Right lobe of liver (tissue), 6 donors: ENCODE measurements at regions not wholly inside any gene's neighbourhood (a gene's known extent, or its start where the extent isn't known, plus 50 kb on each side); places are given as distances from the start of the nearest gene placed in this dataset.

Experiments used
- ATAC-seq, 4 donors: fragments of 200-7000 bp; cut with Tn5 transposase; one replicate each; pipeline ENCODE4 v1.9.1; 2020; ENCODE audit warnings: mild to moderate bottlenecking in 4 of 4, moderate library complexity in 4 of 4
- DNase-seq, 3 donors: peaks; one replicate each; pipeline ENCODE4 v3.0.0-alpha.2; 2020
- H3K27ac ChIP-seq, 3 donors: fragments of 200-600 bp; one replicate each; pipeline ENCODE4 v1.8.0; 2022
- H3K27me3 ChIP-seq, 2 donors: fragments of 200-600 bp; one replicate each; pipeline ENCODE4 v1.8.0; 2022
- H3K36me3 ChIP-seq, 4 donors: fragments of 200-600 bp; sonication (generic) in 1 of 4; one replicate each; pipeline versions ENCODE4 v1.5.1 to v1.8.0; 2017 to 2022; ENCODE audit warnings: control low read depth in 1 of 4
- H3K4me1 ChIP-seq, 4 donors: fragments of 200-600 bp; sonication (generic) in 1 of 4; one replicate each; pipeline versions ENCODE4 v1.5.1 to v1.8.0; 2017 to 2022; ENCODE audit warnings: control low read depth in 1 of 4
- H3K4me3 ChIP-seq, 3 donors: fragments of 200-600 bp; one replicate each; pipeline ENCODE4 v1.8.0; 2022
- H3K9me3 ChIP-seq, 4 donors: fragments of 200-600 bp; sonication (generic) in 1 of 4; one replicate each; pipeline versions ENCODE4 v1.5.1 to v1.8.0; 2017 to 2022; ENCODE audit warnings: control low read depth in 1 of 4
- CTCF ChIP-seq, 4 donors: fragments of 200-600 bp in 3 of 4; fragments of 450-650 bp in 1 of 4; IDR thresholded peaks; one replicate each; pipeline versions ENCODE4 v1.5.1 to v1.8.0; 2016 to 2022; ENCODE audit warnings: antibody characterized with exemption in 4 of 4, mild to moderate bottlenecking in 2 of 4
- POLR2A ChIP-seq: fragments of 450-650 bp; IDR thresholded peaks from one replicate; pipeline ENCODE4 v1.6.1; 2017; ENCODE audit warnings: antibody characterized with exemption, mild to moderate bottlenecking
- WGBS: methylation state at CpG from one replicate; pipeline ENCODE4 v1.1.6; 2018; ENCODE audit warnings: low coverage, low lambda C conversion rate; ENCODE audit not compliant: insufficient coverage; ENCODE audit errors: missing lambda C conversion rate; 5-methylcytosine and 5-hydroxymethylcytosine counted together
- intact Hi-C, 2 donors: fragments of 100-400 bp; cut with DNase I; formaldehyde crosslinking; loops; one replicate each; pipeline versions ENCODE4 v1.11.2 to v1.14.1; 2022
- donor health status: DM: no; HTN: yes; CAD: no.
- donor health status: DM: no; HTN: no; CAD: no.
- donor health status: DM: no; HTN: no; CAD: no.
- donor health status: DM: no; HTN: yes; CAD: no.
- donor health status: DM: no; HTN: yes; CAD: no.

DNA sequence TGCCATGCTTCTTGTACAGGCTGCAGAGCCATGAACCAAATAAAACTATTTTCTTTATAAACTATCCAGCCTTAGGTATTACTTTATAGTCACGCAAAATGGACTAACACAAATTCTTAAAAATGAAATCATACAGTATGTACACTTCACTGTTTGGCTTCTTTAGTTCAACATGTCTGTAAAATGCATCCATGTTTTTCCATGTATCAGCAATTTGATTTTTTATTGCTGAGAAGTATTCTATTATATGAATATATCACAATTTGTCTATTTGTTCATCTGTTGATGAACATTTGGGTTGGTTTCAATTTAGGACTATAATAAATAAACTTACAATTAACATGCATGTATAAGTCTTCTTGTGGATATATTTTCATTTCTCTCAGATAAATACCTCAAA is 182.1 kb downstream of the SCG2 start:
- TF ChIP-seq CTCF (IDR thresholded peaks at IDR 0.05) (no peak), POLR2A (no peak)
- Histone ChIP-seq H3K27me3 (no peaks in the 10 kb centered on the region), H3K36me3 (no peaks in the 10 kb centered on the region), H3K9me3 (no peaks in the 10 kb centered on the region), H3K4me3 (no peak overlapping the region), H3K4me1 (no peaks in the 10 kb centered on the region), H3K27ac (no peak overlapping the region)
- intact Hi-C loops: no loop called here
- no peak for DNase-seq
- 69% methylated on average over 1 of the region's 1 CpG for WGBS
- no peak for ATAC-seq

DNA sequence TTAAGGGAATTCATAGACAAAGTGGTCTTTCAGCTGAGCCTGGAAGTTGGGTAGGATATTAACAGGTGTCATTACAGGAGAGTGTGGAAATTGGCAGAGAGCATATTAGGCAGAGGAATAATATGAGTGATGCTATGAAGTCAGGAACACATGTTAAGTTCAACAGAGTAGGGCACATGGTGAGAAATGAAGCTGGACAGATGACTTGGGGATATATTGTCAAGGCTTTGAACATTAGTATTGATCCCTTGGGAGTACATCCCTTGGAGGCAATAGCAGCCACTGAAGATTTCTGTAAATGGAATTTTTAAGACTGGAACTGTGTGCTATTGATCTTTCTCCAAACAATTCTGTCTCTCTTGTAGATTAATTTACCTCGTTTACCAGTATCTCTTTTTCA is 170.7 kb downstream of the SCG2 start:
- H3K4me3 ChIP-seq: no peak overlapping the region
- WGBS: 23% methylated on average over 1 of the region's 1 CpG
- H3K9me3 ChIP-seq: no peaks in the 10 kb centered on the region
- H3K27ac ChIP-seq: no peak overlapping the region
- intact Hi-C loops: no loop called here
- H3K36me3 ChIP-seq: no peaks in the 10 kb centered on the region
- no peaks in the 10 kb centered on the region for H3K4me1 ChIP-seq
- no peak for DNase-seq
- TF ChIP-seq POLR2A: no peak
- no peak for TF ChIP-seq CTCF (IDR thresholded peaks at IDR 0.05)
- ATAC-seq: no peak
- no peaks in the 10 kb centered on the region for H3K27me3 ChIP-seq

DNA sequence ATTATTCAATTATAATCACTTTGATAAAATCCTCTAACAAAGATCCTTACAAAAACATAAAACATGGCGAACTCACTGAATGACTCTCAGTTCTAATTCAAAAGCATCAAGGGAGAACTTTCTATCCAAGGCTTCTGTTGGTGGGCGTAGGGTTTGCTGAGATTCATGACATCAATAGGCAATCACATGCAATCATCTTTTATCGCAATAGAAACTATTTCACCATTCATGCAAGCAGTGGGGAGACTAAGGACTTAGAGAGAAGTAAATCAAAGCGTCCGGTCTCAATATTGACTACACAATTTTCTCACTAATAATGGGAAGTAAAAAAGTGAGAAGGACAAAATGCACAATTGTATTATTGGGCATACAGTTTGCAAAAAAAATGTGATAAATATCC is 168.7 kb downstream of the SCG2 start:
- no peaks in the 10 kb centered on the region for H3K36me3 ChIP-seq
- H3K4me1 ChIP-seq: no peaks in the 10 kb centered on the region
- TF ChIP-seq POLR2A: no peak
- TF ChIP-seq CTCF (IDR thresholded peaks at IDR 0.05): no peak
- intact Hi-C loops: no loop called here
- no peak for ATAC-seq
- H3K4me3 ChIP-seq: no peak overlapping the region
- no peak for DNase-seq
- WGBS: 48% methylated on average over 5 of the region's 5 CpGs
- no peak overlapping the region for H3K27ac ChIP-seq
- no peaks in the 10 kb centered on the region for H3K9me3 ChIP-seq
- H3K27me3 ChIP-seq: no peaks in the 10 kb centered on the region

GRCh38 chr2:223437788-223438187 is 164.4 kb downstream of the SCG2 start:
- Histone ChIP-seq H3K27me3 (no peaks in the 10 kb centered on the region), H3K4me1 (no peaks in the 10 kb centered on the region), H3K4me3 (no peak overlapping the region), H3K27ac (no peak overlapping the region), H3K9me3 (no peaks in the 10 kb centered on the region), H3K36me3 (no peaks in the 10 kb centered on the region)
- 63% methylated on average over 4 of the region's 4 CpGs for WGBS
- intact Hi-C loops: no loop called here
- TF ChIP-seq CTCF (IDR thresholded peaks at IDR 0.05) (no peak), POLR2A (no peak)
- DNase-seq (no peak), ATAC-seq (no peak)

GRCh38 chr2:223439184-223439583 is 163.0 kb downstream of the SCG2 start:
- ATAC-seq (no peak), DNase-seq (no peak)
- Histone ChIP-seq H3K27me3 (no peaks in the 10 kb centered on the region), H3K4me3 (no peak overlapping the region), H3K4me1 (no peaks in the 10 kb centered on the region), H3K36me3 (no peaks in the 10 kb centered on the region), H3K9me3 (no peaks in the 10 kb centered on the region), H3K27ac (no peak overlapping the region)
- intact Hi-C loops: no loop called here
- WGBS: 38% methylated on average over 1 of the region's 1 CpG
- TF ChIP-seq POLR2A (no peak), CTCF (IDR thresholded peaks at IDR 0.05) (no peak)
